ENCODE measurements at regions not wholly inside any gene's neighbourhood (a gene's known extent, or its start where the extent isn't known, plus 50 kb on each side); places are given as distances from the start of the nearest gene placed in this dataset.

DNA sequence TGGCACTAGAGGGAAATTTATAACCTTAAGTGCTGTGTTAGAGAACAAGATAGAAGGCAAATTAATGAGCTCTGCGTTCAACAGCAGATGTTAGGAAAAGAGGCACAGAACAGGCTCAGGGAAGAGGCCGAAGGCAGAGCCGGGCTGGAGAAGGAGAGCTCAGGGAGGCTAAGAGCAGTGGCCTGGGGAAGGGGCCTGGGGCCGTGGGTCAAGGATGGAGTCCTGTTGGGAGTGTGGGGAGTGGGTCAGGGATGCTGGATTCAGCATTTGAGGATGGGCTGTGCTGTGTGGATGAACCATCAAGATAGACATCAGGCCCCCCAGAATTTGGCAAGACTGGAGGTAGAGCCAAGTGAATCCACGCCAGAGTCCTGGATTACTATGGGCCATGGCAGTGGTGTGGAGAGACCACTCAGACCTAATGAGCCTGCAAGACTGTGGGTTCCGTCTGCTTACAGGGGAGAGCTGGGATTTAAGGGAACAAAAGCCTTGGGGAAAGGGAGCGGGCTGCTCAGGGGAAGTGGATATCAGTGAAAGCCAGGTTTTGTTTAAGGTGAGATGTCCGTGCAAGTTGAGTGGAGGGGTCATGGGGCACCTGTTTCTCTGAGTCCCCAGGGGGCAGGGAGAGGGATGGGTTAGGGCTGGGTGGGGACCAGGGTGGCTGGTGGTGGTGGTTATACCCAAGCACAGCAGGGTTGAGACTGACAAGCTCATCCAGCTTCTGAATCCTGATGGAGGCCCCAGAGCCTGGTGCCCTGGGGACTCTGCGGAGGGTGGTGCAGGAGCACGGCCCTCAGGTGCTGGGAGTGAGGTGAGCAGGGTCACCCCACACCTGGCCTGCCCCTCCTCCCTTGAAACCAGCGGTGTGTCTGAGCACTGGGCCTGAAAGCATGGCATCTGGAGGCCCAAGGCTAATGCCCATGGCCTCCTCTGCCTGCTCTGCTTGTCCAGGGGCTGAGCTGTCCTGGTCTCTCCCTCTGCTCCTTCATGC lies 101.7 kb downstream of the BMS1 start:
- ATAC-seq (no peak), FAIRE-seq (no peak), DNase-seq (ENCODE audit: low read depth, low spot score) (no peak)
- Histone ChIP-seq H3K79me2 (ENCODE audit: control insufficient read depth, insufficient read depth, low read length) (no peaks in the 10 kb centered on the region), H3K4me2 (ENCODE audit: control insufficient read depth, insufficient read depth) (no peak overlapping the region), H3K4me1 (ENCODE audit: control insufficient read depth, insufficient read depth, low read length) (no peaks in the 10 kb centered on the region), H3K36me3 (ENCODE audit: control insufficient read depth in 2 of 2, insufficient read depth in 2 of 2, low read length in 1 of 2) (no peaks in the 10 kb centered on the region), H3K27me3 (replicated peaks in 1 of 2; ENCODE audit: control insufficient read depth in 2 of 2, insufficient read depth in 2 of 2, low read length in 1 of 2) (no peaks in the 10 kb centered on the region), H4K20me1 (ENCODE audit: control insufficient read depth, insufficient read depth) (no peaks in the 10 kb centered on the region), H3K27ac (ENCODE audit: control insufficient read depth, insufficient read depth) (no peak overlapping the region), H3K4me3 (no peak overlapping the region), H3K9me3 (replicated peaks; ENCODE audit: control insufficient read depth, insufficient read depth, low read length) (no peaks in the 10 kb centered on the region; the same call in 2 of the 3 replicates), H3K9ac (ENCODE audit: control insufficient read depth, insufficient read depth, low read length) (no peak overlapping the region), H2AFZ (ENCODE audit: control insufficient read depth, low read depth, low read length) (no peak overlapping the region)
- ChIA-PET CTCF (interaction anchor here (0.6 kb wide), 1 partner anchor 21 kb away, joined by 3 read pairs; no protein-coding TSS in a partner anchor), RAD21 (ENCODE audit: unreplicated experiment) (no interaction called here), POLR2A (no interaction called here), SMC1A (ENCODE audit: uncharacterized antibody, unreplicated experiment) (no interaction called here)
- in situ Hi-C loops (cut with MboI): no loop called here
- 28% methylated on average over 10 of the region's 11 CpGs for WGBS (ENCODE audit: insufficient coverage, insufficient replicate concordance, low lambda C conversion rate, missing lambda C conversion rate)
- no TSS peak for BruUV-seq (replicated peaks)
- intact Hi-C loops (cut with micrococcal nuclease; ENCODE audit: unreplicated experiment): no loop called here
- TF ChIP-seq PRDM15 (CRISPR knock-in tag; IDR thresholded peaks at IDR 0.05) (no peak), NFIC (IDR thresholded peaks at IDR 0.05; ENCODE audit: low read depth, low read length) (no peak), HDGF (IDR thresholded peaks at IDR 0.05) (no peak), STAT3 (IDR thresholded peaks at IDR 0.05; ENCODE audit: low read depth, low read length) (no peak), NKRF (conservative IDR thresholded peaks at IDR 0.05) (no peak), WRNIP1 (IDR thresholded peaks at IDR 0.05; ENCODE audit: borderline replicate concordance, low read depth, low read length) (no peak), KDM1A (IDR thresholded peaks at IDR 0.05; ENCODE audit: borderline replicate concordance) (no peak), ZNF24 (IDR thresholded peaks at IDR 0.05) (no peak), BHLHE40 (IDR thresholded peaks at IDR 0.05; ENCODE audit: borderline replicate concordance in 1 of 2, low read depth in 2 of 2, low read length in 1 of 2) (no peak), CHD4 (IDR thresholded peaks at IDR 0.05) (no peak)
- TF ChIP-seq, protein P1, sequence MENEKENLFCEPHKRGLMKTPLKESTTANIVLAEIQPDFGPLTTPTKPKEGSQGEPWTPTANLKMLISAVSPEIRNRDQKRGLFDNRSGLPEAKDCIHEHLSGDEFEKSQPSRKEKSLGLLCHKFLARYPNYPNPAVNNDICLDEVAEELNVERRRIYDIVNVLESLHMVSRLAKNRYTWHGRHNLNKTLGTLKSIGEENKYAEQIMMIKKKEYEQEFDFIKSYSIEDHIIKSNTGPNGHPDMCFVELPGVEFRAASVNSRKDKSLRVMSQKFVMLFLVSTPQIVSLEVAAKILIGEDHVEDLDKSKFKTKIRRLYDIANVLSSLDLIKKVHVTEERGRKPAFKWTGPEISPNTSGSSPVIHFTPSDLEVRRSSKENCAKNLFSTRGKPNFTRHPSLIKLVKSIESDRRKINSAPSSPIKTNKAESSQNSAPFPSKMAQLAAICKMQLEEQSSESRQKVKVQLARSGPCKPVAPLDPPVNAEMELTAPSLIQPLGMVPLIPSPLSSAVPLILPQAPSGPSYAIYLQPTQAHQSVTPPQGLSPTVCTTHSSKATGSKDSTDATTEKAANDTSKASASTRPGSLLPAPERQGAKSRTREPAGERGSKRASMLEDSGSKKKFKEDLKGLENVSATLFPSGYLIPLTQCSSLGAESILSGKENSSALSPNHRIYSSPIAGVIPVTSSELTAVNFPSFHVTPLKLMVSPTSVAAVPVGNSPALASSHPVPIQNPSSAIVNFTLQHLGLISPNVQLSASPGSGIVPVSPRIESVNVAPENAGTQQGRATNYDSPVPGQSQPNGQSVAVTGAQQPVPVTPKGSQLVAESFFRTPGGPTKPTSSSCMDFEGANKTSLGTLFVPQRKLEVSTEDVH (IDR thresholded peaks at IDR 0.05; ENCODE audit: low read depth, partially characterized antibody): no peak

Measured in GM12878 (cell line).